IPS-NIHi7 (cell line): ENCODE measurements at regions not wholly inside any gene's neighbourhood (a gene's known extent, or its start where the extent isn't known, plus 50 kb on each side); places are given as distances from the start of the nearest gene placed in this dataset.
"Not testable (repeated sequence)": the region's sequence is repeated elsewhere in the genome, so short reads cannot be mapped to it uniquely, and the experiment has no call there.

Experiments used
- DNase-seq: peaks from one replicate; pipeline ENCODE4 v3.0.0; 2012; ENCODE audit warnings: mixed read lengths; ENCODE audit errors: extremely low spot score

DNA sequence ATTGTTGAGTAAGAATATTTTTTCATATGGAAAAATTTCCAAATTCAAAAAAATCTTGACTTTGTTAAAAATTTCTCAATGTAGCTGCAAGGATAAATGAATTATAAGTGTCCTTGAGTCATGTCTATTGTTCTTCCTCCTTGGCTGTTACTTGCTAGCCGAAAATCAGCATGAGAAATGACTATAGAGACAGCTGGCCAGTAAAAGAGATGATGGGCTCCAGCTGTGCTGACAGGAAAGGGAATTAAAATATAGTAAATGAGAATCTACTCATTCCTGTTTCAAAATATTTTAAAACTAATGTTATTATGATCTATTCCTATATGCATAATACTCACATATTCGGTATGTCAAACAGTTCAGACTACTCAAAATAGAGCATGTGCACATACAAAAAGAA is 1292.6 kb downstream of the BRINP3 start:
- no peak for DNase-seq

DNA sequence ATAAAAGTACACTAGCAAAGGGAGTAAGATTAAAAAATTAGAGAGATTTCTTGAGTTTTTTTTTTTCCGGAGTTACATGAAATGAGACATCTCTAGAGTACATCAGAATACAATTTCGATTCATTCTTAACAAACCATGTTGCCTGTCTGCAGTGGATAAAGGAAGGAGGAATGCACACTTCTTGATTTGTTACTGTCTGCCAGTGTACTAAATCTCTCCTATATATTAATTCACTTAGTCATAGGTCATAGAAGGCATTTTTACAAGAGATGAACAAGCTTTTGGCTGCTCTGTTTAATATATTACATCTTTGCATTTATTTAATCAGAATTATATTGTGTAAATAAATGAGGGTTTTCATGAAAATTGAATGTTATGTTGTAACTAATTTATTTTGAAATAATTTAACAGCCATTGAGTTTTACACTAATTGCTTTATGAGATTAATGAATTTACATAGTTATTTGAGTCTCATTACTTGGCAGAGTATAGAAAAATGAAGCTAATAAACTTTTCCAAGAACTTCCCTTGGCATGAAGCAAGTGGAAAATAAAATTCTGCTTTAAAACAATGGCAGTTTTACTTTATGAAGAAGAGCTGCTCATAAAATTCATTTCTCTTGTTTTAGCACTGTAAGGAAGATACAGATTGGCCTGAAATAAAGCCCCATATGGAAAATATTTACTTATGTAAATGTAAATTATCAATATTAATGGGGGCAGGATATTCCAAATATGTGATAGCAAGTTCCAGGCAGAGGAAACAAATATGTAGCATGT is 1284.7 kb downstream of the BRINP3 start:
- no peak for DNase-seq

DNA sequence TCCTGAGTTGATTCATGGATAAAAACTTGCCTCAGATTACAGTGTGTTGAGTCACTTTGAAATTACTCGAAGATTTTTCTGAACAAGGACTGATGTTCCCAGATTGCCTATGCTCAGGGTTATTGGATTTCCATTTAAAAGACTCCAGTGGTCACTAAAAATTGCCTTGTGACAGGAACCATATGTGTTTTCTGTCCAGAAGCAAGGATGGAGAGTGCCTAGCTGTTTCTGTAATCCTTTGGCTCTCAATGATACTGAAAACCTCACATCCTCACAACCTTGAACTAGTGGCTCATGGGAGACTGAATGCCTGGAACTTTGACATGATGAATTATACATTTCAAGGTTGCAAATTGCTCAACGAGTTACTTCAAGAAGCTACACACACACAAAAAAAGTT is 1271.8 kb downstream of the BRINP3 start:
- no peak for DNase-seq

DNA sequence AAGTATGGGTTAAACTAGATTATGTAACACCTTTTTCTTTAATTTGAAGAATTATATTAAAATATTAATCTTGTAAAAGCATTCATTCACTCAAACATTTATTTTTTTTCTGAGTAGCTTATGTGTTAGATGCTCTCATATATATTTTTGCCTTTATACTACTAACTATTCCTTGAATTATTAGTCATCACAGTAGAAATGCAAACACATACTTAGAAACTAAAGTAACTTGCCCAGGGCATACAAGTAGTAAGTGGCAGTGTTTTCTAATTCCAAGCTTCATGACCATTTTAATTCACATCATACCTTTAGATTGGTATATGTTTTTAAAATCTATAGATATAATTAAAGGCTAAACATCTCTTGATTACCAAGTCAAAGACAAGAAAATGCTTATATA is 1271.0 kb downstream of the BRINP3 start:
- DNase-seq = no peak

DNA sequence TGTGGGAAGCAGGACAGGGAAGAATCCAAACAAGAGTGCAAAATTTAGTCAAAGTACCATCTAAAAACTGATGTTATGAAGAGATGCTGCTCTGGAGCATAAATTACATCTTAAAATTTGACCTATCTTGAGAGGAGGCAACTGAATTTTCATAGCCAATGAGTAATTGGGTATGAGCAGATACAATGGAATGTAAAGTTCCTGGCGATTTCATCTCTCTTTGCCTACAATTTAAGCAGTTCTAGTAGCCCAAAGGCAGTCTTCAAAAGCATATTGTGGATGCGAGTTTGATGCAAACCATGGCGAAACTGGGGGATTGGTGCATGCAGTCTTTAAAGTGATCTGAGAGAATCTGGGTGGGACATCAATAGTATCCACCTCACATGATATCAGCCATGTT is 1265.9 kb downstream of the BRINP3 start:
- DNase-seq = no peak

DNA sequence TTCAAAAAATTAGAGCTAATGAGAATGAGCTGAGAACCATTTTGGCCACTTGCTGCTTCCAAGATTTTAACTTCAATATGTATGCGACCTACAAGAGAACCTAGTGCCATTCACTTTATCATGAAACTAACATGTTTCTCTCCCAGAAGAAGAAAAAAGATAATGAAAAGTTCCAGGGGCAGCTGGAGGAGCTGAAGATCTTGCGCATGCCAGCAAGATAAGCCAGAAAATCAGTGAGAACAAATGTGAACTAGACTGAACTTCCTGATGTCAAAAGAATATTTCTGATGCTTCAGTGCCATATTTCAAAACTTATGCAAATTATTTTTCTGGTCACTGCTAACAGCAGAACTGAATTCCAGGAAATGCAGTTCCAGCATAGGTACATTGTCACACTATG is 1265.1 kb downstream of the BRINP3 start:
- no peak for DNase-seq

DNA sequence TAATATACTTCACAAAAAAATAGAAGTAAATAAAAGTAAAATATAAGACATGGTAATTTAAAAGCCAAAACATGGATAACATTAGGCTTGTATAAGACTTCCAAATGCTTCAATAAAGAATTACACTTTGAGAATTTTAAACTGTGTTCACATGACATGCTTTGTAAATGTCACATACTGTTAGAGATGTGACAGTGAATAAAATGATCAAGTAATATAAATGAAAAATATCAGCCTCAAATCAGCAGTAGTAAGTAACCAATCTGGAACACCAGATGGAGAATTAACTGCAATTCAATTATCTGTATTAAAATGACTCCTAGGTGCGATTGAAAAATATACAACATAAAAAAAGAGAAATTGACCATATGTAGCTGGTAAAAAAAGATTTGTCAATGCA is 1260.8 kb downstream of the BRINP3 start:
- no peak for DNase-seq

DNA sequence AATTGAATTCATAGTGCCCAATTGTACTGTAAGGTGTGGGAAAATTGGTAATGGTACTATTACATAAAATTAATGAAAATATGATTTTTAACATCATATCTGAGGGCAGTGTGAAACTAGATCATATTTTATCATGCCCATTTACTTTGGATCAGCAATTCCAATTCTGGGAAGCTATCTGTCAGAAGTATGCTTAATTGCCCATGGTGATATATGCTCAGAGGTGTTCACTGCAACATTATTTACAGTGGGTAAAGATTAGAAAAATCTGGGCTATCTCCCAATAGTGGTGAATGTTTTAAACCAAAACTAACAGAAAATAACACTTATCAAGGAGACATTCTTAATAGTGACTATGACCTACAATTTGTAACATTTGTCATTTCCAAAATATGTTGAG is 1260.0 kb downstream of the BRINP3 start:
- no peak for DNase-seq

DNA sequence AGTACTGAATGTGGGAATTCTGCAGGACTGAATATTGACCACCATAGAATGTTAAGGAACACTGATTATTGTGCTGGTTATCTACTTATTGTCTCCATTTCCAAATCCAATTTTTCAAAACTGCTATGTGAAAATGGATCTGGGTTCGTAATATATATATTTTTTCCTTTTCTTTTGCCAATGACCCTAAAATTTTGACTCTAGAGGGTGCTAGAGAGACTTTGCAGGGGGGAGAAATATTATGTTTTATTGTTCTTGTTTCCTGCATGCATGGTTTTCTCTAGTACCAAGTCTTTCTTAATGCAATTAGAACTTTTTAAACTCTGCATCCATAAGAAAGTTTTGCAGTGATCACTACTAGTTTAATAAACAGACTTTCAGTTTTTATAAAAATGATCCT is 1256.9 kb downstream of the BRINP3 start:
- DNase-seq = no peak

DNA sequence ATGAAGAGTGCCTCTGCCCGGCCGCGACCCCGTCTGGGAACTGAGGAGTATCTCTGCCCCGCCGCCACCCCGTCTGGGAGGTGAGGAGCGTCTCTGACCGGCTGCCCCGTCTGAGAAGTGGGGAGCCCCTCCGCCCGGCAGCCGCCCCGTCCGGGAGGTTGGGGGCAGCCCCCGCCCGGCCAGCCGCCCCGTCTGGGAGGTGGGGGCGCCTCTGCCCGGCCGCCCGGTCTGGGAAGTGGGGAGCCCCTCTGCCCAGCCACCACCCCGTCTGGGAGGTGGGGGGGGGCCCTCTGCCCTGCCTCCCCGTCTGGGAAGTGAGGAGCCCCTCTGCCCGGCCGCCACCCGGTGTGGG is 1251.9 kb downstream of the BRINP3 start:
- not testable (repeated sequence) for DNase-seq

DNA sequence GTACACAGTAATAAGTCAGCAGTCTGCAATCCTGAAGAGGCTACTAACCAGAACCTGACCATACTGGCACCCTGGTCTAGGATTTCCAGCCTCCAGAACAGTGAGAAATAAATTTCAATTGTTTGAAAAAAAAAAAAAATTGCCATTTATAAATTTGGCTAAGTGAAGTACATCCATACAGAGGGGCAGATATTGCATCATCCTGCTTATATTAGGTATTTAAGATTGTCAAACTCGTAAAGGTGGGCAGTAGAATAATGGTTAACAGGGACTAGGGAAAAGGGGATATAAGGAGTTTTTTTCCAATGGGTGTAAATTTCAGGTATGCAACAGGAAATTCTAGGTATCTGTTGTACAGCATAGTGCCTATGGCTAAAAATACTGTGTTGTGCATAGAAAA is 1250.9 kb downstream of the BRINP3 start:
- DNase-seq = no peak

DNA sequence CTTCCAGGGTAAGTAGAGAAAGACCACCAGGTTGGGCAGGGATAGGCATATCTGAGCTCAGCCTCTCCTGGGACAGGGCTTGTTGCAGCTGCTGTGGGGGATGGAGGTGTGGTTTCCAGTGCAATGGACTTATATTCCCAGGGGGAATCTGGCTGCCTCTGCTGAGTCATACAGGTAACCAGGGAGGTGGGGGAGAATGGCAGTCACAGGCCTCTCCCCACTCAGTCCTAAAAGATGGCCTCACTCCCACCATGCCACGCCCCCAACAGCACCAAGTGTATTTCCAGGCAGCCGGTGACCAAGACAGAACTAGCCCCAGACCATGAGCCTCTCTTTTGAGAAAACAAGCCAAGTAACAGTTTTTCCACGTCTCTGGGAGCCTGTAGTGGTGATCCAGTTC is 1240.7 kb downstream of the BRINP3 start:
- no peak for DNase-seq

DNA sequence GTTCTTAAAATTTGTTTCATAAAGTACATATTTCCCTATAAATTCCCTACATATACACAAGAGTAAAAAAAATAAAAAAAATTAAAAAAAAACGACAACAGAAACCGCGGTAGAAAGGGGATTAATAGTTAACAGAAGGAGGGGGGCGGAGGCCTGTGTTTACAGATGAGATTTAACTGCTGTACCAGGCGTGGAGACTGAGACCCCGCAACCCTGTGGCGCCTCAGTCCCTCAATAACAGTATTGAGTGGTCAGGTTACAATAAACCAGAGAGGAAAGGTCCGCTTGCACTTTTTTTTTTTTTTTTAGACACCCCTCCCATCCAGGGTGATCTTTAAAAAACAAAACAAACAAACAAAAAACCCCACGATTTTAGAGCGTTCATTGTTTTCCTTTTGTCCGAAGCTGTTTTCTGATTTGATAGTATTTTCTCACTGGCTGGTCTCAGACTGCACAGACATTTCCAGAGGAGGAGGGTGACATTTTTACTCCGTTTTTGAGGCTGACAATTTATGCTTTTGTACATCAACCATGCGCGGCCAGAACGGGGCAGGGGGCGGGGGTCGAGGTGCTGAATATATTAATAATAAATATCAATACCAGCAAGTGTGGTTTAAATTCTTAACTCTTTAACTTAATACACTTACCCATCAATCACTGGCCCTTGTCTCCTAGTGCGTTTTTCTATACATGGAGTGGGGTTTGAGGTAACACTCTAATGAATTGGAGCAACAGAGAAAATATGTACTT is 1223.9 kb downstream of the BRINP3 start:
- no peak for DNase-seq

DNA sequence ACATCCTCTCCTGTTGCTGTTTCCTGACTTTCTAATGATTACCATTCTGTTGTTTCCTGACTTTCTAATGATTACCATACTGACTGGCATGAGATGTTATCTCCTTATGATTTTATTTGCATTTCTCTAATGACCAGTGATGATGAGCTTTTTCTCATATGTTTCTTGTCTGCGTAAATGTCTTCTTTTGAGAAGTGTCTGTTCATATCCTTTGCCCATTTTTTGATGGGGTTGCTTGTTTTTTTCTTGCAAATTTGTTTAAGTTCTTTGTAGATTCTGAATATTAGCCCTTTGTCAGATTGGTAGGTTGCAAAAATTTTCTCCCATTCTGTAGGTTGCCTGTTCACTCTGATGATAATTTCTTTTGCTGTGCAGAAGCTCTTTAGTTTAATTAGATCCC is 1216.5 kb downstream of the BRINP3 start:
- not testable (repeated sequence) for DNase-seq

DNA sequence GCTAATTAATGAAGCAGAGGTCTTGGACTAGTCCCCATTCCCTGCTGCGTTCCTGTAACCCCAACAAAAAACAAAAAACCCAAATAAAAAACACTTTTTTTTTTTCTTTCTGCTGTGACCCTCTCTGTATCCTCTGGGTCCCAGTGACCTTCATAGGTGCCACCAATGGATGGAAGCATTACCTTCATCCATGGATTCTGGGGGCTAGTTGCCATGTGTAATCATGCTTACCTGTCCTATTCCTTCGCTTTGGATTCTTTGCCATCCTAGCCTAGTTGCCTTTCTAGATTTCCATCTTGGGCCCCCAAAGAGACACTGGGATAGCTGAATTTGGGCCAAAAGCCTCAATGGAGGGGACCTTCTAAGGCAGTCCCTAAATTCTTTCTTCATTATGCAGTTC is 1208.7 kb downstream of the BRINP3 start:
- peak; percentile 6 for DNase-seq

DNA sequence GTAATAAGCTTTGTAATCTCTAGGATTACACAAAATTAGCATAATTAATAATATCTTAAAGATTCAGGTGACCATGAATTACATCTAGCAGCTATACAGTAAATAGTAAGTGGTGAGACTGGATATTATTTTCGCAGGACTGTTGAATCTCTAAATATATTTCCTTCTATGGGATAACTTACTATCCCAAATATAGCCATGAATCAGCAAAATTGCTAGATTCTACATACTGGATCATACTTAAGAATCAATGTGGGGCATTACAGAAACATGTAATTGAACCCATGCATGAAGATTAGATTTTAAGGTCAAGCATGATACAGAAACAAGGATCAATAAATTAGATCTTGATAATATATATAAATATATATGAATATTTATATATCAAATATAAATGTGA is 1203.4 kb downstream of the BRINP3 start:
- DNase-seq = no peak

DNA sequence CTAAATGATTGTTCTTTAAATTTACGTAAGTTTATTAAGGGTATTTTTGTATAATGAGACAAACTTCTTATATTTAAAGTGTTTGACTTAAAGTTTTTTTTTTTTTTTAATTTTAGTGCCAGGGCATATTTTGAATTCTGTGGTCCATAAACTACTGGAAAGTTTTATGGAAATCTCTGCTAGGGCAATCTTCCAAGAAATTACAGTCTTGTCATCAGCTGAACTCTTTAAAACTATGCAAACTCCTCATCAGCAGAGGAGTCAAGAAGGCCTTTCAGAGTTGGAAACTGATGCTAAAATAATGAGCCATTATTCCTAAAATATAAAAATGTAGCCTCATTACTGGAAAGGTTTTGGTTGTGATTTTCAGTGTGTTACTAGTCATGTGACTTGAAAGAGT is 1201.9 kb downstream of the BRINP3 start:
- no peak for DNase-seq

DNA sequence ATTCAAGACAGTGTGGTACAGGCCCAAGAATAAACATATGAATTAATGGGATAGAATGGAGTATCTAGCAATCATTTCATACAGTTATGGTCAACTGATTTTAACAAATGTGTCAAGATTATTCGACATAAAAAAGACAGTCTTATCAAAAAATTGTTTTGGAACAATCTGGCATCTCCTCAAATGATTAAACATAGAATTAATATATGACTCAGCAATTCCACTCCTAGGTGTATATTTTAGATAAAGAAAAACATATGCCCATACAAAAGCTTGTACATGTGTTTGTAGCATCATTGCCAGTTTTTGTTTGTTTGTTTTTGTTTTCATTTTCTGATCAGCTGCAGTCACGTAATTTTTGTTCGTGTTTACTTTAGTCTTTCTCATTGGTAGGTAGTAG is 1188.3 kb downstream of the BRINP3 start:
- DNase-seq = no peak

DNA sequence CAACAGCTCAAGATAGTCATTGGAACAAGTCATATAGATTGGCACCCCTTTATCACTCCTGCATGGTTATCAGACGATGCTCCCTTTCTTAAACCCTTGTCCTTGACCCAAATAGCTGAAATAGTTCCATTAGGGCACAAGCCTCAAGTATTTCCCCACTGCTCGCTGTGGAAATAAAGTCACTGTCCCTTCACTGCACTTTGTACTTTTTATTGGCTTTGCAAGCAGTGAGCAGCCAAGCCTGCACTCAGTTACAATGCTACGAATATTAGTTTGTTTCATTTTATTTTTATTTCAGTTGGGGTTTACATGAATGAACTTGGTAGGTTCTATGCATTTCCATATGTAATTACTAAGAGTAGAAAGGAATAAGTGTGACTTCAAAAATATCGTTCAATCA is 1176.4 kb downstream of the BRINP3 start:
- no peak for DNase-seq

DNA sequence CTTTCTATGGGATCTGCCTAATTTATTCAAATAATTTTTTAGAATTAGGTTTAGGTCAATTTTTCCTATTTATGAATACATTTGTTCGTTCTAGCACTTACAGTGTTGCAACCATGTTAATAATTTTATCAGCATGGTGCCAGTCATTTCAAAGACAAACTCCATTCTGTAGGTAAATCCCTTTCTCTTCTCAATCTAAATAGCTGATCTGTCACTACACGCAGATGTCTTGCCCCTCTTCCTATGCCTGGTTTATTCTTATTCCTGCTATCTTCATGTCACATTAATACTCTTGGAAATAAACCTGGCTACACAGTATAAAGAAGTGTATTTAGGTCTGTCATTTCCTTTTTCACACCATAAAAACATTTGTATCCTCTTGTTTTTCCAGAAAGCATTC is 1172.4 kb downstream of the BRINP3 start:
- DNase-seq = no peak

DNA sequence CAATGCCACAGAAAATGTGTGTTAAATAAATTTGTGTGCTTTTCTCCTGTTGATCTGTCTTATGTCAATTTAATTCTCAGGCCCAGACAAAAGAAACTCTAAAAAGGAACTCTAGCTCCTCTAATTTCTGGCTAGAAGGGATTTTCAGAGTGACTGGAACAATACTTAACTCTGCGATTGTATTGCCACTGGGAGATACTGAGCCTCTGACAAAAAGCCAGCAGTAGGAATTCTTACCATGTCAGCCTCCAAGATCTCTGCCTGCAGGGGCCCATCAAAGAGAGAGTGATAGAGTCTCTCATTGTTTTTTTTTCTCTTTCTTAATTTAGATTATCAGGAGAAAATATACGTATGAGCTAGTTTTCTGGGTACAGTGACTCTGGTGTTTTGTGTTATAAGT is 1165.7 kb downstream of the BRINP3 start:
- DNase-seq = no peak

DNA sequence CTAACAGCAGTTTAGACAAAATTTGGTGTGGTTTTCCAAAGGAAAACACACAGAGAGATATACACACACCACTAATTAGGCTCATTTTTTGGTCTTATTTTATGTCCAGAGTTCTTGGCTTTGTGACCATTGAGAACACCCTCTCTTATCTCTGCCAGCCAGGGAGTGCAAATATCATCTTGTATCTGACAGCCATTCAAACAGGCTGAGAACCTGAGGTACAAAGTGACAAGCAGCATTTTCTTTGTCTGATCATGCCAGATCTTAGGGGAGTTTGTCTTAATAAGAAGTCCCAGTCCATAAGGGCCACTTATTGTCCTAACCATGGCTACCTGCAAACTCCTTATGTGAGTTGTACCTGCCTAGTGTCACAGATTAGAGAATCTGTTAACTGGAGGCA is 1165.2 kb downstream of the BRINP3 start:
- no peak for DNase-seq

DNA sequence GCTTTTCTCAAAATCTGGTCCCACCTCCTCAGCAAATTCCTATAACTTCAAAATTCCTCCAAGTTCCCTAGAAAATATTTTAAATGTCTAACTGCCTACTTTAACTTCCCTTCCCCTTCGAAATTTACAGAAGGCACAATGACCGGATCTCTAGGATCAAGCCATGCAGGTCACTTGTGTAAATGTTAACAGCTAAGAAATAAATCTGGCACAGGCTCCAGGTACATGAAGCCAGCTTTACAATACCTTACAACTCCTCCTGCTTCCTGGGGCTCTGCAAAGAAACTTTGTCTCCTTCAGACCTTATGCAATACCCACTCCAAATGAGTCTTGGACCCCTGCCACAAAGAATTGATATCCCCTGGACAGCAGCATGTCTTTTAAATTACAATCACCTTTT is 1164.2 kb downstream of the BRINP3 start:
- DNase-seq = no peak
